NT2/D1 (cell line): ENCODE measurements at regions not wholly inside any gene's neighbourhood (a gene's known extent, or its start where the extent isn't known, plus 50 kb on each side); places are given as distances from the start of the nearest gene placed in this dataset.

Experiments
- YY1 ChIP-seq: IDR thresholded peaks from 2 replicates; pipeline ENCODE4 v1.6.1; 2011; ENCODE audit not compliant: insufficient read length, insufficient read depth
- ZNF274 ChIP-seq: IDR thresholded peaks from 2 replicates; pipeline ENCODE4 v1.6.1; 2011; ENCODE audit warnings: mild to moderate bottlenecking, low read depth, low read length

- no peak for TF ChIP-seq ZNF274
- TF ChIP-seq YY1, result no peak
Measured at GRCh38 chr3:81974751-81975150, 213.3 kb upstream of the GBE1 start.
